Activated CD8-positive, alpha-beta T cell treated with anti-CD3 and anti-CD28 coated beads for 36 hours (primary cell): ENCODE measurements at regions not wholly inside any gene's neighbourhood (a gene's known extent, or its start where the extent isn't known, plus 50 kb on each side); places are given as distances from the start of the nearest gene placed in this dataset.

Experiments used
- ATAC-seq: fragments of 200-7000 bp; cut with Tn5 transposase; one replicate; pipeline ENCODE4 v1.10.0; 2021; ENCODE audit warnings: mild to moderate bottlenecking, moderate library complexity
- CTCF ChIA-PET: fragments of 350-600 bp; sonication (Branson Sonifier 250); formaldehyde crosslinking; loops from one replicate; lab custom pipeline; 2021; ENCODE audit warnings: antibody characterized with exemption; lab: Charles Lee
- POLR2A ChIA-PET: fragments of 350-600 bp; sonication (Branson Sonifier 250); formaldehyde crosslinking; loops from one replicate; lab custom pipeline; 2021; ENCODE audit warnings: antibody characterized with exemption; lab: Charles Lee
- DNase-seq: peaks from one replicate; pipeline ENCODE4 v3.0.0-alpha.2; 2020
- H3K27ac Mint-ChIP-seq: one replicate; pipeline ENCODE4 v1.8.0; 2021; ENCODE audit warnings: mild to moderate bottlenecking, mixed read lengths
- H3K27me3 Mint-ChIP-seq: one replicate; pipeline ENCODE4 v1.8.0; 2021; ENCODE audit warnings: mixed read lengths
- H3K36me3 Mint-ChIP-seq: one replicate; pipeline ENCODE4 v1.8.0; 2021; ENCODE audit warnings: low read depth, mixed read lengths
- H3K4me1 Mint-ChIP-seq: one replicate; pipeline ENCODE4 v1.8.0; 2021; ENCODE audit warnings: low read depth, mixed read lengths
- H3K4me3 Mint-ChIP-seq: one replicate; pipeline ENCODE4 v1.8.0; 2021; ENCODE audit warnings: mild to moderate bottlenecking, moderate library complexity, mixed read lengths
- H3K9me3 Mint-ChIP-seq: one replicate; pipeline ENCODE4 v1.8.0; 2021; ENCODE audit warnings: mixed read lengths
- intact Hi-C: fragments of 100-400 bp; cut with micrococcal nuclease; formaldehyde crosslinking; loops from one replicate; pipeline ENCODE4 v1.10.0; 2022
- TF ChIP-seq, protein P1 (sequence below): fragments of 200-600 bp; IDR thresholded peaks from one replicate; pipeline ENCODE4 v1.8.0; 2022; ENCODE audit warnings: antibody characterized with exemption, mild to moderate bottlenecking

DNA sequence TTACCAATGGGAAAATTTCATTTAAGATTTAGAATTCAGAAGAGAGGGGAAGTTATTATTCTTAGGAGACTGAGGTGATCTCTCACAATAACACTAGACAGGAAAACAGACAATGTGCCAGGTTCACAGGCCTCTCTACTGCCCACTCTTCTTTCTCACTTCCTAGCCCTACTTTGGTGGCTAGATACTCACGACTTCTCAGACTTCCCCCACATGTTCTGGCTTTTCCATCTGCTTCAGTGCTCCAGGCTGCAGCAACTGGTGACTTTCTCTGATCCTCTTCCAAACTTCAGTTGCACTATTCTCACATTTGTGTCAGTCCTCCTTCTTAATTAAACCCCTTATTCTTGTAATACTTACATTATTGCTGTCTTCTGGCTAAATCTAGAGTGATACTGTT is 208.7 kb upstream of the KCTD3 start:
- intact Hi-C loops, result no loop called here
- Mint-ChIP-seq H3K4me3 (no peak overlapping the region), H3K27me3 (no peaks in the 10 kb centered on the region), H3K4me1 (no peaks in the 10 kb centered on the region), H3K27ac (no peak overlapping the region), H3K9me3 (peaks cover 3% of the 10 kb centered on the region), H3K36me3 (no peaks in the 10 kb centered on the region)
- TF ChIP-seq, protein P1, sequence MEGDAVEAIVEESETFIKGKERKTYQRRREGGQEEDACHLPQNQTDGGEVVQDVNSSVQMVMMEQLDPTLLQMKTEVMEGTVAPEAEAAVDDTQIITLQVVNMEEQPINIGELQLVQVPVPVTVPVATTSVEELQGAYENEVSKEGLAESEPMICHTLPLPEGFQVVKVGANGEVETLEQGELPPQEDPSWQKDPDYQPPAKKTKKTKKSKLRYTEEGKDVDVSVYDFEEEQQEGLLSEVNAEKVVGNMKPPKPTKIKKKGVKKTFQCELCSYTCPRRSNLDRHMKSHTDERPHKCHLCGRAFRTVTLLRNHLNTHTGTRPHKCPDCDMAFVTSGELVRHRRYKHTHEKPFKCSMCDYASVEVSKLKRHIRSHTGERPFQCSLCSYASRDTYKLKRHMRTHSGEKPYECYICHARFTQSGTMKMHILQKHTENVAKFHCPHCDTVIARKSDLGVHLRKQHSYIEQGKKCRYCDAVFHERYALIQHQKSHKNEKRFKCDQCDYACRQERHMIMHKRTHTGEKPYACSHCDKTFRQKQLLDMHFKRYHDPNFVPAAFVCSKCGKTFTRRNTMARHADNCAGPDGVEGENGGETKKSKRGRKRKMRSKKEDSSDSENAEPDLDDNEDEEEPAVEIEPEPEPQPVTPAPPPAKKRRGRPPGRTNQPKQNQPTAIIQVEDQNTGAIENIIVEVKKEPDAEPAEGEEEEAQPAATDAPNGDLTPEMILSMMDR, result no peak
- ATAC-seq (no peak), DNase-seq (no peak)
- ChIA-PET CTCF (no interaction called here), POLR2A (no interaction called here)

DNA sequence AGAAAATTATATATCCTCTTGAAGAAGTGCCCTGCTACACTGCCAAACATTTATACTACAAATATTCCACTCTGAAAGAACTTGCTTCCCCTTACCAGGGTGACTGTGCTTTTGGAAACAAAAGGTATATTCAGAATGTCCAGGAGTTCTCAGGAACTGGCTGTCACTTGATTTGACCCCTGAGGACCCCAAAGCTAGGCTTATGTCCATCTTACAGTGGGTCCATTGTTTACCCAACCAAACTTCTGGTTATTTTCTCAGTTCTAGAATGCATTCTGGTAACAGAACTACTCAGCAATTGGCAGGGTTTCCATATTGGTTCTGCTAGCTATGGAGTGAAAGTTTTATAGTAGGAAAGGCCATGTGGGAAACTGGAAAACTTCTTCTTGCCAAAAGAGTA is 207.1 kb upstream of the KCTD3 start:
- TF ChIP-seq, protein P1, result no peak
- Mint-ChIP-seq H3K4me1 (no peaks in the 10 kb centered on the region), H3K36me3 (no peaks in the 10 kb centered on the region), H3K27ac (no peak overlapping the region), H3K9me3 (peaks cover 7% of the 10 kb centered on the region), H3K4me3 (no peak overlapping the region), H3K27me3 (peaks cover 3% of the 10 kb centered on the region)
- CTCF ChIA-PET, result no interaction called here
- DNase-seq (no peak), ATAC-seq (no peak)
- intact Hi-C loops, result no loop called here
- POLR2A ChIA-PET, result no interaction called here

DNA sequence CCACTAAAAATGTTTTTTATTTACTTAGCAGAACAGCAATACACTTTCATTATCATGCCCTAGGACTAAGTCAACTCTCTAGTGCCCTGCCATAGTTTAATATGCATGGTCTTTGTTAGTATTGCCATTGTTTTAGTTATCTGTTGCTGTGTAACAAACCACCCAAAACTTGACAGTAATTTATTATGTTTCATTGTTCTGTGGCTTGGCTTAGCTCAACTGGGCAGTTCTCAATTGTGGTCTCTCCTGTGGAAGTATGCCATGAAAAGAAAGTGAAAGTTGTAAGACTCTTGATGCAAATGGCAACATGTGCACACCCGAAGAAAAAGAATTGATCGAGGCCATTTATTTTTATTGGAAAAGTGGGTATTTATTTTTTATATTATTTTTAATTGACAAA is 206.3 kb upstream of the KCTD3 start:
- POLR2A ChIA-PET, result no interaction called here
- no peak overlapping the region for H3K27ac Mint-ChIP-seq
- intact Hi-C loops, result no loop called here
- ATAC-seq, result no peak
- CTCF ChIA-PET, result no interaction called here
- TF ChIP-seq, protein P1, result no peak
- H3K27me3 Mint-ChIP-seq, result peaks cover 3% of the 10 kb centered on the region
- peaks cover 7% of the 10 kb centered on the region for H3K9me3 Mint-ChIP-seq
- no peak overlapping the region for H3K4me3 Mint-ChIP-seq
- no peak for DNase-seq
- H3K4me1 Mint-ChIP-seq, result no peaks in the 10 kb centered on the region
- no peaks in the 10 kb centered on the region for H3K36me3 Mint-ChIP-seq

DNA sequence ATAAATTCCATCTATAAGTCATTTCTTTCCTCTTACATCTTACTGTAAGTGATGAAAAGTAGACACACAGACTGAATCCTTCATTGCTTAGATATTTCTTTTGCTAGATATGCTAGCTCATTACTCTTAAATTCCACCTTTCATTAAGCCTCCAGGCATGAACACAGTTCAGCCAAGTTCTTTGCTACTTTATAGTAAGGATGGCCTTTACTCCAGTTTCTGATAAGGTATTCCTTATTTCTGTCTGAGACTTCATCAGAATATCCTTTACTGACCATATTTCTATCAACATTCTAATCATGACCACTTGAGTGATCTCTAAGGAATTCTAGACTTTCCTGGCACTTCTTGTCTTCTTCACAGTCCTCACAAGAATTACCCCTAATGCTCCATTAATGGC is 191.7 kb upstream of the KCTD3 start:
- no peaks in the 10 kb centered on the region for H3K4me1 Mint-ChIP-seq
- H3K4me3 Mint-ChIP-seq, result no peak overlapping the region
- no peak for ATAC-seq
- TF ChIP-seq, protein P1, result no peak
- no peaks in the 10 kb centered on the region for H3K9me3 Mint-ChIP-seq
- DNase-seq, result no peak
- H3K27ac Mint-ChIP-seq, result no peak overlapping the region
- no peaks in the 10 kb centered on the region for H3K36me3 Mint-ChIP-seq
- CTCF ChIA-PET, result no interaction called here
- no peaks in the 10 kb centered on the region for H3K27me3 Mint-ChIP-seq
- intact Hi-C loops, result no loop called here
- POLR2A ChIA-PET, result interaction anchor here (0.6 kb wide), 1 partner anchor 410 kb away, joined by 3 read pairs; no protein-coding TSS in a partner anchor

DNA sequence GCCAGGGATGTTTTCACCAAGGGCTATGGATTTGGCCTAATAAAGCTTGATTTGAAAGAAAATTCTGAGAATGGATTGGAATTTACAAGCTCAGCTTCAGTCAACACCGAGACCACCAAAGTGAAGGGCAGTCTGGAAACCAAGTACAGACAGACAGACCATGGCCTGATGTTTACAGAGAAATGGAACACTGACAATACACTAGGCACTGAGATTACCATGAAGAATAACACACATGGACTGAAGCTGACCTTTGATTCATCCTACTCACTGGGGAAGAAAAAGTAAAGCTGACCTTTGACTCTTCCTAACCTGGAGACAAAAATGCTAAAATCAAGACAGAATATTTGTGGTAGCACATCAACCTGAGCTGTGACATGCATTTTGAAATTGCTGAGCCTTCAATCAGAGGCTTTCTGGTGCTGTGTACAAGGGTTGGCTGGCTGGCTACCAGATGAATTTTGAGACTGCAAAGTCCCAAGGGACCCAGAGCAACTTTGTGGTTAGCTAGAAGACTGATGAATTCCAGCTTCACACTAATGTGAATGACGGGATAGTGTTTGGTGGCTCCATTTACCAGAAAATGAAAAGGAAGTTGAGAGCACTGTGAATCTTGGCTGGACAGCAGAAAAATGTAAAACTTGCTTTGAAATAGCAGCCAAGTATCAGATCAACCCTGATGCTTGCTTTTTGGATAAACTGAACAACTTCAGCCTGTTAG is 190.4 kb upstream of the KCTD3 start:
- CTCF ChIA-PET, result no interaction called here
- Mint-ChIP-seq H3K4me3 (no peak overlapping the region), H3K9me3 (no peaks in the 10 kb centered on the region), H3K36me3 (no peaks in the 10 kb centered on the region), H3K27ac (no peak overlapping the region), H3K27me3 (no peaks in the 10 kb centered on the region), H3K4me1 (no peaks in the 10 kb centered on the region)
- DNase-seq (no peak), ATAC-seq (no peak)
- intact Hi-C loops, result no loop called here
- POLR2A ChIA-PET, result interaction anchor here (0.7 kb wide), 1 partner anchor 918 kb away, joined by 4 read pairs; no protein-coding TSS in a partner anchor
- TF ChIP-seq, protein P1, result no peak
